ENCODE measurements at regions not wholly inside any gene's neighbourhood (a gene's known extent, or its start where the extent isn't known, plus 50 kb on each side); places are given as distances from the start of the nearest gene placed in this dataset.
"Not testable (repeated sequence)": the region's sequence is repeated elsewhere in the genome, so short reads cannot be mapped to it uniquely, and the experiment has no call there.

DNA sequence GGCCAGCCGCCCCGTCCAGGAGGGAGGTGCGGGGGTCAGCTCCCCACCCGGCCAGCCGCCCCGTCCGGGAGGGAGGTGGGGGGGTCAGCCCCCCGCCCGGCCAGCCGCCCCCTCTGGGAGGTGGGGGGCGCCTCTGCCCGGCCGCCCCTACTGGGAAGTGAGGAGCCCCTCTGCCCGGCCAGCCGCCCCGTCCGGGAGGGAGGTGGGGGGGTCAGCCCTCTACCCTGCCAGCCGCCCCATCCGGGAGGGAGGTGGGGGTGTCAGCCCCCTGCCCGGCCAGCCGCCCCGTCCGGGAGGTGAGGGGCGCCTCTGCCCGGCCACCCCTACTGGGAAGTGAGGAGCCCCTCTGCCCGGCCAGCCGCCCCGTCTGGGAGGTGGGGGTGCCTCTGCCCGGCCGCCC is 61.5 kb upstream of the LMCD1 start:
- not testable (repeated sequence) for DNase-seq

DNA sequence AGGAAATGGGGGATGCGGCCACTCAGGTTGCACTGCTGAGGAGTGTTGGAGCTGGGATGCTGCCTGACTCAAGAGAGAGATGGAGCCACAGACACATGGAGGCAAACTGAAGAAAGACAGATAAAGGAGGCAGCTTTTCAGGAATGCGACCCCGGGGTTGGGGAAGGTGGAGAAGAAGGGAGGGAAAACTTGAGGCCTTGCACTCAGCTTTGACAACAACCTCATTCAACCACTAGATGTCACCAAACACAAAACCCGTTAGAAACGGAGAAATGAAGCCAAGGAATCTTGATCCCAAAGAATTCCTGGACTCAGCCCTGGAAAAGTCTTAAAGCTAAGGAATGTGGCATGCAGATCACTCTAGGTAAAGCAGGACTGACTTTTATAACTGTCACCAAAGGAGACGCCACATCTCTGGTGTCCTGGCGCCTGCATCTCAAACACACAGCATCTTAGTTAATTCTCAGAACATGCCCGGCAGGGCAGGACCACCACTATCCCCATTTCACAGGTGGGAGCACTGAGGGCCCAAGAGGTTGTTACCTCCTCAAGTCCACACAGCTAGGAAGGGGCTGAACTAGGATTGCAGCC is 59.6 kb upstream of the LMCD1 start:
- DNase-seq, result peak; percentile 43 to 61

DNA sequence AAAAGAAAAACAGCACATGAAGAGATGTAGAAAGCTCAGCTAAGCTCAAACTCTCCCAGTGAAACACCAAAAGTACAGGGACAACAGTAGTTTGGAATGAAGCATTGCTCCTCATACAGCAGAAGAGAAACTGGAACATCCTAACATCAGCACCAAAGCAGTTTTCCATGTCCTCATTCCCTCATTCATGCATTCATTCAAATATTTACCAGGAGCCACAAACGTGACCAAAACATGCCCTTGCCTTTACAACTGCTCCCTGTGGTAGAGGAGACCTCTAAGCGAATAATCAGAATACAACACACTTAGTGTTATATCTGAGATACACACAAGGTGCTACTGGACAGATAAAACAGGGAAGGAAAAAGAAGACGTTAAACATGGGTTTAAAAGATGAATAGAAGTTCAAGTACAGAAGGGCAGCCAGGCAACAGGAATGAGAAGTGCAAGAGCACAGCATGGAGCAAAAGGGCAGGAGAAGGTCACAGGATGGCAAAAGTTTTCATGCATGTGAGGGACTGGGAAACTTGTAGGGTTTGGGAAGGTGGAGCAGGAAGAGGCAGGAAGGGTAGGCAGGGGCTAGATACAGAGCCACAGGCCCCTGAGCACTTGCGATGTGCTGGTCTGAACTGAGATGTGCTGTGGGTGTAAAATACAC is 58.5 kb upstream of the LMCD1 start:
- no peak for DNase-seq

DNA sequence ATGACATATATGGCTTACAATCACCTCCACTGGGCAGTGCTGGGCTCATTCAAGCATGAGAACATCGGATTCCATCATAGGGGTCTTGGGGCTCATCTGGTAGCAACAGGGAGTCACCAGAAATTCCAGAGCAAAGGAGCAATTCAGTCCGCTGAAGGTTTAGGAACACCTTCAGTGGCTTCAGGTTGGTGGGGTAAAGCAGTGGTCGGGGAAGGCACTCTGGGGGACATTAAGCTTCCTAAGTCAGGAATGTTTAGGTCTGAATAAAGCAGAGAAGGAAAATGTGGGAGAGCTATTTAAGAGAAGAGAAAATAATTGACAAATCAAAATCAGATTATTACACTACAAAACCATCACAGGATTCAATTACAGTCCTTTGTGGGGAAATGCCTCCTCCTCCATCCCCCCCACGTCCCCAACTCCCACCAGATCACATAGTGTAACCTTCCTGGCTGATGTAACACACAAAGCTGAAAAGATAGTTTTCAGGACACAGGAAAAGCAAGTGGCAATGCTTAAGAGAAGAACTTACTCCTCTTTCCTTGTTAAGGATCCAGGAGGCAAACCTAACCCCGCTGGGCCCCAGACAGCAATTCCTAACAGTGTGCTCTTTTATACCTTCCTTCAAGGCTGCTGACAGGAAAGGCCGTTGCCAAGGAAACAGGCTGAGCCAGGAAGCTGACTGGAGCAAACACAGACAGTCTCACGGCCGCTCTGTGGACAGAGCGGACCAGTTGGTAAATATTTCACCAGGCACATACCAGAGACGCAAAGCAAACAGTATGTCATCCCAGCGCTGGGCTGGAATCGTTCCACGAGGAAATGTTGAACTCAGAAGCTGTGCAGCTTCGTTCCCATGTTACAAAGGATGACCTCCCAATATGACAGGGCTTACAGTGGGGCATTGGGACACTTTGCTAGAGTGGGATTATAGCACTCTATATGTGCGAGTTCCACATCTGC is 57.5 kb upstream of the LMCD1 start:
- peak; percentile 6 to 71 for DNase-seq

DNA sequence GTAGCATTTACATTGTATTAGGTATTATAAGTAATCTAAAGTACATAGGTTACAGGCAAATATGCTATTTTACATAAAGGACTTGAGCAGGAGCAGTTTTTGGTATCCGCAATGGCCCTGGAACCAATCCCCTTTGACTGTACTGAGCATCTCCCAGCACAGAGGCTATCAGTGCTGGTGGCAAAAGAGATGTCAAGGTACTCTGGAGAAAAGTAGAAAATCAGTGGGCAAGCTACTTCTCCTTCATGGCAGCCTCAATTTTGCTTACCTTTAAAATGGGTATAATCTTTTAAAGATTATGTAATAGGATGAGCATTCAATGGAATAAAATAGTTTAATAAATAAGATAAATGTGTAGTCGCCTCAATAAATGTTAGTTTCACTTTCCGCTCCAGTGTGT is 56.7 kb upstream of the LMCD1 start:
- DNase-seq, result no peak

DNA sequence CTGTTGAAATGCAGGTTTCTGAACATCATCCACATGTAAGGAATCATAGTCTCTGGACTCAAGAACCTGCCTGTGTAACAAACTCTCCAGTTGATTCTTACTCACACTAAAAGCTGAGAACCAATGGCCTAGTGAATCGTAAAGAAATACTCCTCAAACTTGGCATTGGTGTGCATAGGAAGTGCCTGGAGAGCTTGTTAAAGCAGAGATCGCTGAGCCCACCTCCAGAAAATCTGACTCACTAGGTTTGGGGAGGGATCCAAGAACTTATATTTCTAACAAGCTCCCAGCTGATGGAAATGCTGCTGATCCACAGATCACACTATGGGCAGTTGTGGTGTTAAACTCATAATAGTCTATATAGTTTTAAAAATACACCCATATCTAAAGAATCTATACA is 55.8 kb upstream of the LMCD1 start:
- DNase-seq, result no peak

DNA sequence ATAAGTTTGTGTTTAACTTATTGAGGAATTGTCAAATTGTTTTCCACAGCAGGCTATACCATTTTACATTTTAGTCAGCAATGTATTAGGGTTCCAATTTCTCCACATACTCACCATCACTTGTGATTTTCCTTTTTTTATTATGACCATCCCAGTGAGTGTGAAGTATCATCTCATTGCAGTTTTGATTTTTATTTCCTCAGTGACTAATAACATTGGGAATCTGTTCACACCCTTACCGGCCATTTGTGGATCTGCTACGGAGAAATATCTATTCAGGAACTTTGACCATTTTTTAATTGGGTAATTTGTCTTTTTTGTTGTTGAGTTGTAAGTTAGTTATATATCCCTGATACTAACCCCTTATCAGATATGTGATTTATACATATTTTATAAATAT is 54.8 kb upstream of the LMCD1 start:
- DNase-seq, result no peak

DNA sequence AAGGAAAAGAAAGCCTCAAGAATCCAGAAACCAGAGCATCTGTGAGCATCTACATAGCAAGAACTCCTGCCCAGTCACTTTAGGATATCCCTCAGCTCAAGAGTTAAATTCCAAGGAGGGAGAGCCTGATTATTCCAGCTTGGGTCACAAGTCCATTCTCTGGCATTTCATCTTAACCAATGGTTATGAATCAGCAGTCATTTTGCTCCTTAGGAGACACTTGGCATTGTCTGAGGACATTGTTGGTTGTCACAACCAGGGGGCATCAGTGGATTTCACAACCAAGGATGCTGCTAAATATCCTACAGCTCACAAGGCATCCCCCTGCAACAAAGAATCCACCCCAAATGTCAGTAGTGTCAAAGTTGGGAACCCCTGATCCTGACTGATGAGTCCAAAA is 51.0 kb upstream of the LMCD1 start:
- DNase-seq, result no peak

DNA sequence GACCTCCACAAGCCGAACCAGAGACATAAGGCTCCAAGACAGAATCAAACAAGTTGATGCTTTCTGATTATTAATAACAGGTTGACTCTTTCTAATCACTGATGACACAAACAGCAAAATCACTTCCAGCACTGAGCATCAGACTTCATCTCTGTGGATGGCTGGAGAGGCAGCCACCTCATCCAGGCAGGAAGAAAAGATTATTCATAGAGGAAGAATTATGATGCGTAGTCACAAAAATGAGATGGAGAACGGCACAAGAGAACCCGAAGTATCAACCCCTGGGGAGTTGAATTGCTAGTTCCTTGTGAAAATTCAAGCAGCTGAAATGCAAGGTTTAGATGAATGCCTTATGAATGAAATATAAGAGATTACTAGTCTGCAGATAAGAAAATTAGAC is 49.9 kb upstream of the LMCD1 start:
- DNase-seq, result no peak
